ENCODE measurements at regions not wholly inside any gene's neighbourhood (a gene's known extent, or its start where the extent isn't known, plus 50 kb on each side); places are given as distances from the start of the nearest gene placed in this dataset.

GRCh38 chr2:6203291-6203959, 511.2 kb downstream of the SOX11 start (continued):
- no peak for TF ChIP-seq ZNF512 (CRISPR knock-in tag; IDR thresholded peaks at IDR 0.05; ENCODE audit: borderline replicate concordance)
- no peak for TF ChIP-seq TCF7 (CRISPR knock-in tag; IDR thresholded peaks at IDR 0.05; ENCODE audit: low read depth)

- ChIA-PET POLR2A (no interaction called here), CTCF (no interaction called here)
- Mint-ChIP-seq H3K4me3 (no peak overlapping the region), H3K27ac (no peak overlapping the region), H3K4me1 (no peaks in the 10 kb centered on the region), H3K9me3 (peaks cover 91% of the 10 kb centered on the region), H3K36me3 (peaks cover 76% of the 10 kb centered on the region), H3K27me3 (ENCODE audit: low read depth) (0 out of 2 replicates have a peak, but pooled peaks cover 4% of the 10 kb centered on the region)
- DNase-seq (ENCODE audit: low spot score) = no peak
- ATAC-seq = no peak
- TF ChIP-seq ZMAT4 (CRISPR knock-in tag; IDR thresholded peaks at IDR 0.05) (no peak), ZBTB21 (CRISPR knock-in tag; IDR thresholded peaks at IDR 0.05; ENCODE audit: borderline replicate concordance) (no peak), ZNF512 (CRISPR knock-in tag; IDR thresholded peaks at IDR 0.05; ENCODE audit: borderline replicate concordance) (no peak), MYBL2 (CRISPR knock-in tag; IDR thresholded peaks at IDR 0.05) (no peak), GABPB1 (CRISPR knock-in tag; IDR thresholded peaks at IDR 0.05) (no peak), ZNF532 (CRISPR knock-in tag; IDR thresholded peaks at IDR 0.05; ENCODE audit: borderline replicate concordance) (no peak), AR (CRISPR knock-in tag; IDR thresholded peaks at IDR 0.05) (no peak), SMAD3 (CRISPR knock-in tag; IDR thresholded peaks at IDR 0.05; ENCODE audit: borderline replicate concordance) (no peak), NR2C2 (CRISPR knock-in tag; IDR thresholded peaks at IDR 0.05) (no peak), ZNF317 (CRISPR knock-in tag; IDR thresholded peaks at IDR 0.05; ENCODE audit: borderline replicate concordance, low read depth) (no peak)
- TF ChIP-seq, protein P1, sequence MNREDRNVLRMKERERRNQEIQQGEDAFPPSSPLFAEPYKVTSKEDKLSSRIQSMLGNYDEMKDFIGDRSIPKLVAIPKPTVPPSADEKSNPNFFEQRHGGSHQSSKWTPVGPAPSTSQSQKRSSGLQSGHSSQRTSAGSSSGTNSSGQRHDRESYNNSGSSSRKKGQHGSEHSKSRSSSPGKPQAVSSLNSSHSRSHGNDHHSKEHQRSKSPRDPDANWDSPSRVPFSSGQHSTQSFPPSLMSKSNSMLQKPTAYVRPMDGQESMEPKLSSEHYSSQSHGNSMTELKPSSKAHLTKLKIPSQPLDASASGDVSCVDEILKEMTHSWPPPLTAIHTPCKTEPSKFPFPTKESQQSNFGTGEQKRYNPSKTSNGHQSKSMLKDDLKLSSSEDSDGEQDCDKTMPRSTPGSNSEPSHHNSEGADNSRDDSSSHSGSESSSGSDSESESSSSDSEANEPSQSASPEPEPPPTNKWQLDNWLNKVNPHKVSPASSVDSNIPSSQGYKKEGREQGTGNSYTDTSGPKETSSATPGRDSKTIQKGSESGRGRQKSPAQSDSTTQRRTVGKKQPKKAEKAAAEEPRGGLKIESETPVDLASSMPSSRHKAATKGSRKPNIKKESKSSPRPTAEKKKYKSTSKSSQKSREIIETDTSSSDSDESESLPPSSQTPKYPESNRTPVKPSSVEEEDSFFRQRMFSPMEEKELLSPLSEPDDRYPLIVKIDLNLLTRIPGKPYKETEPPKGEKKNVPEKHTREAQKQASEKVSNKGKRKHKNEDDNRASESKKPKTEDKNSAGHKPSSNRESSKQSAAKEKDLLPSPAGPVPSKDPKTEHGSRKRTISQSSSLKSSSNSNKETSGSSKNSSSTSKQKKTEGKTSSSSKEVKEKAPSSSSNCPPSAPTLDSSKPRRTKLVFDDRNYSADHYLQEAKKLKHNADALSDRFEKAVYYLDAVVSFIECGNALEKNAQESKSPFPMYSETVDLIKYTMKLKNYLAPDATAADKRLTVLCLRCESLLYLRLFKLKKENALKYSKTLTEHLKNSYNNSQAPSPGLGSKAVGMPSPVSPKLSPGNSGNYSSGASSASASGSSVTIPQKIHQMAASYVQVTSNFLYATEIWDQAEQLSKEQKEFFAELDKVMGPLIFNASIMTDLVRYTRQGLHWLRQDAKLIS (CRISPR knock-in tag; IDR thresholded peaks at IDR 0.05; ENCODE audit: borderline replicate concordance) = no peak
- TF ChIP-seq, protein P2, sequence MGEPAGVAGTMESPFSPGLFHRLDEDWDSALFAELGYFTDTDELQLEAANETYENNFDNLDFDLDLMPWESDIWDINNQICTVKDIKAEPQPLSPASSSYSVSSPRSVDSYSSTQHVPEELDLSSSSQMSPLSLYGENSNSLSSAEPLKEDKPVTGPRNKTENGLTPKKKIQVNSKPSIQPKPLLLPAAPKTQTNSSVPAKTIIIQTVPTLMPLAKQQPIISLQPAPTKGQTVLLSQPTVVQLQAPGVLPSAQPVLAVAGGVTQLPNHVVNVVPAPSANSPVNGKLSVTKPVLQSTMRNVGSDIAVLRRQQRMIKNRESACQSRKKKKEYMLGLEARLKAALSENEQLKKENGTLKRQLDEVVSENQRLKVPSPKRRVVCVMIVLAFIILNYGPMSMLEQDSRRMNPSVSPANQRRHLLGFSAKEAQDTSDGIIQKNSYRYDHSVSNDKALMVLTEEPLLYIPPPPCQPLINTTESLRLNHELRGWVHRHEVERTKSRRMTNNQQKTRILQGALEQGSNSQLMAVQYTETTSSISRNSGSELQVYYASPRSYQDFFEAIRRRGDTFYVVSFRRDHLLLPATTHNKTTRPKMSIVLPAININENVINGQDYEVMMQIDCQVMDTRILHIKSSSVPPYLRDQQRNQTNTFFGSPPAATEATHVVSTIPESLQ (CRISPR knock-in tag; IDR thresholded peaks at IDR 0.05) = no peak
- TF ChIP-seq, protein P3, sequence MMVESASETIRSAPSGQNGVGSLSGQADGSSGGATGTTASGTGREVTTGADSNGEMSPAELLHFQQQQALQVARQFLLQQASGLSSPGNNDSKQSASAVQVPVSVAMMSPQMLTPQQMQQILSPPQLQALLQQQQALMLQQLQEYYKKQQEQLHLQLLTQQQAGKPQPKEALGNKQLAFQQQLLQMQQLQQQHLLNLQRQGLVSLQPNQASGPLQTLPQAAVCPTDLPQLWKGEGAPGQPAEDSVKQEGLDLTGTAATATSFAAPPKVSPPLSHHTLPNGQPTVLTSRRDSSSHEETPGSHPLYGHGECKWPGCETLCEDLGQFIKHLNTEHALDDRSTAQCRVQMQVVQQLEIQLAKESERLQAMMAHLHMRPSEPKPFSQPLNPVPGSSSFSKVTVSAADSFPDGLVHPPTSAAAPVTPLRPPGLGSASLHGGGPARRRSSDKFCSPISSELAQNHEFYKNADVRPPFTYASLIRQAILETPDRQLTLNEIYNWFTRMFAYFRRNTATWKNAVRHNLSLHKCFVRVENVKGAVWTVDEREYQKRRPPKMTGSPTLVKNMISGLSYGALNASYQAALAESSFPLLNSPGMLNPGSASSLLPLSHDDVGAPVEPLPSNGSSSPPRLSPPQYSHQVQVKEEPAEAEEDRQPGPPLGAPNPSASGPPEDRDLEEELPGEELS (CRISPR knock-in tag; IDR thresholded peaks at IDR 0.05) = no peak
Measured at GRCh38 chr2:6206882-6207281, 514.7 kb downstream of the SOX11 start.

Measured in WTC11 (cell line).